ENCODE measurements at regions not wholly inside any gene's neighbourhood (a gene's known extent, or its start where the extent isn't known, plus 50 kb on each side); places are given as distances from the start of the nearest gene placed in this dataset.

DNA sequence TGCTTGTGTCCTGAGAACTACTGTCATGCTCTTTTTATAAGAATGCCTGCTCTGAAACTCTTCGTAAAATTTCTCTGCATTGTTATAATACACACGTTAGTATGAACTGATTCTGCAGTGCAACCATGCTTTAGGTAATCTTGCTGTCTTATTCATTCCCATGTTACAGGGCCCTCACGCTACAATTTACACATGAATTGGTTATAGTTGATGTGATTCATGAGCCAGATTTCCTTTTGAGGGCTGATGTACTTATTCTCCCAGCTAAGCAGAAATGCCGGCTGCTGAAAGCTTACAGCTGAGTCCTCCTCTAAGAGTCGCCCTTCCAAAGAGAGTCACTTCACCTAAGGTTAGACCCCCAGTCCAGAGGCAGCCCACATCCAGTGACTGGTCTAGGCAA, 233.5 kb upstream of the PCSK5 start:
- no peak overlapping the region for H3K9ac ChIP-seq (ENCODE audit: low read length)
- TF ChIP-seq JUND (IDR thresholded peaks at IDR 0.05) = no peak
- H3K4me2 ChIP-seq (ENCODE audit: low read length) = no peak overlapping the region
- no peak for DNase-seq (ENCODE audit: low read depth, low spot score)
- no peaks in the 10 kb centered on the region for H3K79me2 ChIP-seq (ENCODE audit: insufficient read depth, low read length)
- H3K27ac ChIP-seq (ENCODE audit: low read depth, low read length) = no peak overlapping the region
- ChIA-PET RAD21 (ENCODE audit: low non-redundant PET in 1 of 2, low total read pairs in 2 of 2, uncharacterized antibody in 2 of 2, unreplicated experiment in 2 of 2) (no interaction called here), CTCF (no interaction called here), POLR2A (no interaction called here)
- no peak overlapping the region for H2AFZ ChIP-seq (ENCODE audit: low read depth, low read length, poor library complexity, severe bottlenecking)
- no TSS peak for BruUV-seq (replicated peaks)
- no peaks in the 10 kb centered on the region; the same call in 1 of the 2 replicates for H3K27me3 ChIP-seq (ENCODE audit: insufficient read depth, low read length)
- H3K4me3 ChIP-seq (replicated peaks in 1 of 2; ENCODE audit: low read depth in 1 of 2, low read length in 2 of 2) = no peak overlapping the region
- intact Hi-C loops (cut with micrococcal nuclease) = no loop called here
- no peaks in the 10 kb centered on the region for H3K4me1 ChIP-seq (ENCODE audit: control insufficient read depth in 1 of 2, insufficient read depth in 2 of 2, low read length in 2 of 2)
- H3K9me3 ChIP-seq (ENCODE audit: control insufficient read depth in 1 of 2, insufficient read depth in 1 of 2, low read depth in 1 of 2, low read length in 2 of 2) = no peaks in the 10 kb centered on the region
- no peaks in the 10 kb centered on the region for H3K9me2 ChIP-seq (ENCODE audit: insufficient read depth)
- H4K20me1 ChIP-seq (ENCODE audit: insufficient read depth) = no peaks in the 10 kb centered on the region
- no peak for ATAC-seq
- no peaks in the 10 kb centered on the region for H3K36me3 ChIP-seq (ENCODE audit: control insufficient read depth in 1 of 2, insufficient read depth in 2 of 2, low read length in 2 of 2)

DNA sequence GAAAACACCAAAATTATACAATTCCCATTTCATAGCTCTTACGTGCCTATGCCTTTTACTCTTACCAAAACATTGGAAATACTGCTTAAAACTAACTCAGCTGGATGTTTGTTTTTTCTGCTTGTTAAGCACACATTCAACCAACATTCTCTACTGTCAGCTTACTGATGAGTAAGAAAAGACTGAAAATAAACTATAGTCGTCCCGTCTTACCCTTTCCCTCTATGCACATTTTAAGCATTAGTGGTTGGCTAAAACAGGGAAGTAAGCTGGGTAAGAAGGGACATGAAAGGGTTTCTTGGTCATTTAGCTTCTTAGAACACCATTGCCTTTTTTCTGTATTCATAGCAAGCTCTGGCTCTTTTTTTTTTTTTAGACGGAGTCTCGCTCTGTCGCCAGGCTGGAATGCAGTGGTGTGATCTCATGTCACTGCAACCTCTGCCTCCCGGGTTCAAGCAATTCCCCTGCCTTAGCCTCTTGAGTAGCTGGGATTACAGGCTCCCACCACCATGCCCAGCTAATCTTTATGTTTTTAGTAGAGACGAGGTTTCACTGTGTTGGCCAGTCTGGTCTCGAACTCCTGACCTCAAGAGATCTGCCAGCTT, 232.1 kb upstream of the PCSK5 start:
- Histone ChIP-seq H3K4me1 (ENCODE audit: control insufficient read depth in 1 of 2, insufficient read depth in 2 of 2, low read length in 2 of 2) (no peaks in the 10 kb centered on the region), H3K36me3 (ENCODE audit: control insufficient read depth in 1 of 2, insufficient read depth in 2 of 2, low read length in 2 of 2) (no peaks in the 10 kb centered on the region), H3K79me2 (ENCODE audit: insufficient read depth, low read length) (no peaks in the 10 kb centered on the region), H3K4me2 (ENCODE audit: low read length) (no peak overlapping the region), H3K27ac (ENCODE audit: low read depth, low read length) (no peak overlapping the region), H3K4me3 (replicated peaks in 1 of 2; ENCODE audit: low read depth in 1 of 2, low read length in 2 of 2) (no peak overlapping the region), H3K9ac (ENCODE audit: low read length) (no peak overlapping the region), H3K9me3 (ENCODE audit: control insufficient read depth in 1 of 2, insufficient read depth in 1 of 2, low read depth in 1 of 2, low read length in 2 of 2) (no peaks in the 10 kb centered on the region), H3K27me3 (ENCODE audit: insufficient read depth, low read length) (no peaks in the 10 kb centered on the region; the same call in 1 of the 2 replicates), H4K20me1 (ENCODE audit: insufficient read depth) (no peaks in the 10 kb centered on the region), H2AFZ (ENCODE audit: low read depth, low read length, poor library complexity, severe bottlenecking) (no peak overlapping the region), H3K9me2 (ENCODE audit: insufficient read depth) (no peaks in the 10 kb centered on the region)
- ChIA-PET RAD21 (ENCODE audit: low non-redundant PET in 1 of 2, low total read pairs in 2 of 2, uncharacterized antibody in 2 of 2, unreplicated experiment in 2 of 2) (no interaction called here), POLR2A (no interaction called here), CTCF (interaction anchor here (1.0 kb wide), 1 partner anchor 208 kb away, joined by 3 read pairs; no protein-coding TSS in a partner anchor)
- no TSS peak for BruUV-seq (replicated peaks)
- TF ChIP-seq, protein P1, sequence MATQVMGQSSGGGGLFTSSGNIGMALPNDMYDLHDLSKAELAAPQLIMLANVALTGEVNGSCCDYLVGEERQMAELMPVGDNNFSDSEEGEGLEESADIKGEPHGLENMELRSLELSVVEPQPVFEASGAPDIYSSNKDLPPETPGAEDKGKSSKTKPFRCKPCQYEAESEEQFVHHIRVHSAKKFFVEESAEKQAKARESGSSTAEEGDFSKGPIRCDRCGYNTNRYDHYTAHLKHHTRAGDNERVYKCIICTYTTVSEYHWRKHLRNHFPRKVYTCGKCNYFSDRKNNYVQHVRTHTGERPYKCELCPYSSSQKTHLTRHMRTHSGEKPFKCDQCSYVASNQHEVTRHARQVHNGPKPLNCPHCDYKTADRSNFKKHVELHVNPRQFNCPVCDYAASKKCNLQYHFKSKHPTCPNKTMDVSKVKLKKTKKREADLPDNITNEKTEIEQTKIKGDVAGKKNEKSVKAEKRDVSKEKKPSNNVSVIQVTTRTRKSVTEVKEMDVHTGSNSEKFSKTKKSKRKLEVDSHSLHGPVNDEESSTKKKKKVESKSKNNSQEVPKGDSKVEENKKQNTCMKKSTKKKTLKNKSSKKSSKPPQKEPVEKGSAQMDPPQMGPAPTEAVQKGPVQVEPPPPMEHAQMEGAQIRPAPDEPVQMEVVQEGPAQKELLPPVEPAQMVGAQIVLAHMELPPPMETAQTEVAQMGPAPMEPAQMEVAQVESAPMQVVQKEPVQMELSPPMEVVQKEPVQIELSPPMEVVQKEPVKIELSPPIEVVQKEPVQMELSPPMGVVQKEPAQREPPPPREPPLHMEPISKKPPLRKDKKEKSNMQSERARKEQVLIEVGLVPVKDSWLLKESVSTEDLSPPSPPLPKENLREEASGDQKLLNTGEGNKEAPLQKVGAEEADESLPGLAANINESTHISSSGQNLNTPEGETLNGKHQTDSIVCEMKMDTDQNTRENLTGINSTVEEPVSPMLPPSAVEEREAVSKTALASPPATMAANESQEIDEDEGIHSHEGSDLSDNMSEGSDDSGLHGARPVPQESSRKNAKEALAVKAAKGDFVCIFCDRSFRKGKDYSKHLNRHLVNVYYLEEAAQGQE (IDR thresholded peaks at IDR 0.05; ENCODE audit: low read depth) = no peak
- TF ChIP-seq CEBPB (IDR thresholded peaks at IDR 0.05; ENCODE audit: low read depth) (no peak), EGR1 (IDR thresholded peaks at IDR 0.05; ENCODE audit: low read depth) (no peak), ELF1 (IDR thresholded peaks at IDR 0.05; ENCODE audit: borderline replicate concordance, low read depth) (no peak), POLR2AphosphoS5 (IDR thresholded peaks at IDR 0.05; ENCODE audit: low read depth, low read length) (no peak), SP1 (IDR thresholded peaks at IDR 0.05; ENCODE audit: low read depth) (no peak), JUND (IDR thresholded peaks at IDR 0.05) (no peak), TCF7L2 (IDR thresholded peaks at IDR 0.05; ENCODE audit: borderline replicate concordance, extremely low read depth, insufficient read depth, insufficient read length) (no peak), EZH2phosphoT487 (IDR thresholded peaks at IDR 0.05; ENCODE audit: borderline replicate concordance) (no peak), CBX3 (IDR thresholded peaks at IDR 0.05; ENCODE audit: low read depth) (no peak), SRF (IDR thresholded peaks at IDR 0.05; ENCODE audit: low read depth) (no peak), FOSL1 (IDR thresholded peaks at IDR 0.05; ENCODE audit: low read depth) (no peak), SIN3A (IDR thresholded peaks at IDR 0.05; ENCODE audit: low read depth) (no peak)
- TF ChIP-seq, protein P2, sequence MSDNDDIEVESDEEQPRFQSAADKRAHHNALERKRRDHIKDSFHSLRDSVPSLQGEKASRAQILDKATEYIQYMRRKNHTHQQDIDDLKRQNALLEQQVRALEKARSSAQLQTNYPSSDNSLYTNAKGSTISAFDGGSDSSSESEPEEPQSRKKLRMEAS (IDR thresholded peaks at IDR 0.05) = no peak
- TF ChIP-seq, protein P3, sequence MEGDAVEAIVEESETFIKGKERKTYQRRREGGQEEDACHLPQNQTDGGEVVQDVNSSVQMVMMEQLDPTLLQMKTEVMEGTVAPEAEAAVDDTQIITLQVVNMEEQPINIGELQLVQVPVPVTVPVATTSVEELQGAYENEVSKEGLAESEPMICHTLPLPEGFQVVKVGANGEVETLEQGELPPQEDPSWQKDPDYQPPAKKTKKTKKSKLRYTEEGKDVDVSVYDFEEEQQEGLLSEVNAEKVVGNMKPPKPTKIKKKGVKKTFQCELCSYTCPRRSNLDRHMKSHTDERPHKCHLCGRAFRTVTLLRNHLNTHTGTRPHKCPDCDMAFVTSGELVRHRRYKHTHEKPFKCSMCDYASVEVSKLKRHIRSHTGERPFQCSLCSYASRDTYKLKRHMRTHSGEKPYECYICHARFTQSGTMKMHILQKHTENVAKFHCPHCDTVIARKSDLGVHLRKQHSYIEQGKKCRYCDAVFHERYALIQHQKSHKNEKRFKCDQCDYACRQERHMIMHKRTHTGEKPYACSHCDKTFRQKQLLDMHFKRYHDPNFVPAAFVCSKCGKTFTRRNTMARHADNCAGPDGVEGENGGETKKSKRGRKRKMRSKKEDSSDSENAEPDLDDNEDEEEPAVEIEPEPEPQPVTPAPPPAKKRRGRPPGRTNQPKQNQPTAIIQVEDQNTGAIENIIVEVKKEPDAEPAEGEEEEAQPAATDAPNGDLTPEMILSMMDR (IDR thresholded peaks at IDR 0.05 in 2 of 3, conservative IDR thresholded peaks at IDR 0.05 in 1 of 3; ENCODE audit: borderline replicate concordance in 1 of 3, insufficient read depth in 1 of 3, low read depth in 2 of 3, low read length in 2 of 3) = no peak
- DNase-seq (ENCODE audit: low read depth, low spot score) = no peak
- intact Hi-C loops (cut with micrococcal nuclease) = no loop called here
- no peak for ATAC-seq
